MCF 10A (cell line): ENCODE measurements at regions not wholly inside any gene's neighbourhood (a gene's known extent, or its start where the extent isn't known, plus 50 kb on each side); places are given as distances from the start of the nearest gene placed in this dataset.

ENCODE experiments used
- BruUV-seq: library from RNA; stranded (reverse); fragments of 400-500 nt; replicated peaks from 2 replicates; lab custom pipeline; 2021; lab: Mats Ljungman, UMichigan
- CTCF ChIA-PET: fragments of 300-600 bp; sonication (Branson Sonifier 250); formaldehyde crosslinking; extraction: SDS; loops from one replicate; lab custom pipeline; 2021; ENCODE audit warnings: antibody characterized with exemption, inconsistent platforms; lab: Yijun Ruan, JAX
- POLR2A ChIA-PET: fragments of 300-600, 350-650 bp; sonication (Branson Sonifier 250); formaldehyde crosslinking; extraction: SDS; loops from one replicate; lab custom pipeline; 2020; ENCODE audit warnings: antibody characterized with exemption, inconsistent platforms; lab: Yijun Ruan, JAX
- DNase-seq: peaks from one replicate; pipeline ENCODE4 v3.0.0-alpha.2; 2018; ENCODE audit not compliant: unreplicated experiment
- H3K27ac Mint-ChIP-seq: one replicate; pipeline ENCODE4 v1.8.0; 2022; ENCODE audit warnings: mild to moderate bottlenecking, low read depth, mixed read lengths; ENCODE audit not compliant: unreplicated experiment
- H3K27me3 Mint-ChIP-seq: one replicate; pipeline ENCODE4 v1.8.0; 2022; ENCODE audit warnings: mixed read lengths; ENCODE audit not compliant: insufficient read depth, unreplicated experiment
- H3K36me3 Mint-ChIP-seq: one replicate; pipeline ENCODE4 v1.8.0; 2022; ENCODE audit warnings: mild to moderate bottlenecking, moderate library complexity, mixed read lengths; ENCODE audit not compliant: insufficient read depth, unreplicated experiment
- H3K4me1 Mint-ChIP-seq: one replicate; pipeline ENCODE4 v1.8.0; 2022; ENCODE audit warnings: mixed read lengths; ENCODE audit not compliant: insufficient read depth, unreplicated experiment
- H3K4me3 Mint-ChIP-seq: one replicate; pipeline ENCODE4 v1.8.0; 2022; ENCODE audit warnings: mild to moderate bottlenecking, moderate library complexity, mixed read lengths; ENCODE audit not compliant: unreplicated experiment
- H3K9me3 Mint-ChIP-seq: one replicate; pipeline ENCODE4 v1.8.0; 2022; ENCODE audit warnings: mixed read lengths; ENCODE audit not compliant: unreplicated experiment
- CTCF ChIP-seq: fragments of 200-600 bp; IDR thresholded peaks from one replicate; pipeline ENCODE4 v1.8.0; 2022; ENCODE audit warnings: antibody characterized with exemption, mild to moderate bottlenecking; ENCODE audit not compliant: unreplicated experiment
- intact Hi-C: fragments of 100-400 bp; cut with micrococcal nuclease; formaldehyde crosslinking; loops from 2 replicates; pipeline ENCODE4 v1.14.1; 2022

DNA sequence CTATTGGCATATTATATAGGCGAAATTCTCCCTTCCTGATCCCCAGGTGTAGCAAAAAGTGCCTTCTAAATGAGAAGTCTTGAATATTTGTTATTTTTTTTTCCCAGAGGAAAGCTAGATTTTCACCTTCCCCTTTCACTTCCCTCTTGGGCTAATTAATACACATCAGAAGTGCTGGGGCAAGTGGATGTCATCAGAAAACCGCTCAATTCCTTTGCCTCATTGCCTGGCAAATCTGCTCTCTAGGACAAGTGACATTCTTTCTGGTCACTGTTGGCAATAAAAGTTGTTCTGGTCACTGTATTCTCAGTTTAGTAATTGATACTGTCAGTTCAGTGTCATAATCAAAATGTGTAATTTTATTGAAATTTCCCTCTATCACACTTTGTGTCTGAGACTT, 174.5 kb downstream of the ETNK1 start:
- no TSS peak for BruUV-seq
- no peaks in the 10 kb centered on the region for H3K36me3 Mint-ChIP-seq
- POLR2A ChIA-PET: no interaction called here
- no peaks in the 10 kb centered on the region for H3K9me3 Mint-ChIP-seq
- intact Hi-C loops: no loop called here
- no peak overlapping the region for H3K27ac Mint-ChIP-seq
- no peaks in the 10 kb centered on the region for H3K4me1 Mint-ChIP-seq
- no peak for TF ChIP-seq CTCF
- CTCF ChIA-PET: no interaction called here
- no peak for DNase-seq
- H3K27me3 Mint-ChIP-seq: no peaks in the 10 kb centered on the region
- no peak overlapping the region for H3K4me3 Mint-ChIP-seq

- TF ChIP-seq CTCF: no peak
- no peaks in the 10 kb centered on the region for H3K9me3 Mint-ChIP-seq
- no peak overlapping the region for H3K4me3 Mint-ChIP-seq
- no peaks in the 10 kb centered on the region for H3K4me1 Mint-ChIP-seq
- ChIA-PET POLR2A (no interaction called here), CTCF (interaction anchor here (1.6 kb wide), 1 partner anchor 56 kb away, joined by 3 read pairs; no protein-coding TSS in a partner anchor)
- H3K27me3 Mint-ChIP-seq: no peaks in the 10 kb centered on the region
- no TSS peak for BruUV-seq
- peak; percentile 2 for DNase-seq
- no peak overlapping the region for H3K27ac Mint-ChIP-seq
- intact Hi-C loops: no loop called here
- H3K36me3 Mint-ChIP-seq: no peaks in the 10 kb centered on the region
Measured at GRCh38 chr12:22800332-22800731, 175.4 kb downstream of the ETNK1 start.

DNA sequence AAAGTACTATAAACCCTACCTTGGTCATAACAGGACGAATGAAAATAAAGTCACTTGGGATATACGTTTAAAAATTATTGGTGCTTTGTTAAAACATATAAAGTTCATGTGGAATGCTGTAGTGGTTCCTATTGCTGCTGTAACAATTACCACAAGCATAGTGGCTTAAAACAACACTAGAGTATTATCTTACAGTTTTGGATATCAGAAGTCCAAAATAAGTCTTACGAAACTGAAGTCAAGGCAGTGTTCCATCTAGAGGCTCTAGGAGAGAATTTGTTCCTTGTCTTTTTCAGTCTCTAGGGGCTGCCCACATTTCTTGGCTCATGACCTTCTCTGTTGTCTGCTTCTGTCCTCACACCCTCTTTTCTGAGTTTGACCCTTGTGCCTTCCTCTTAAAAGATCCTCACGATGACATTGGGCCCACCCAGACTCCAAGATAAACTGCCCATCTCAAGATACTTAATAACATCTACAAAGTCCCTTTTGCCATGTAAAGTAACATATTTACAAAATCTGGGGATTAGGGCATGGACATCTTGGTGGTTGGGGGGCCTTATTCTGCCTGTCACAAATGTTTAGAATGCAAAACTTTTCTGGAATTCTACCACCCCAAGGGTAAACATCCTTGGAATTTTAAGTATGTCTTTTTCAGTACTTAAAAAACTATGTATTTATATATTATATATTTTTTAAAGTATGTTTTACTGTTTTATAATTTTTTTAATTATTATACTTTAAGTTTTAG, 178.1 kb downstream of the ETNK1 start:
- DNase-seq: no peak
- no peak overlapping the region for H3K27ac Mint-ChIP-seq
- H3K4me1 Mint-ChIP-seq: no peaks in the 10 kb centered on the region
- H3K9me3 Mint-ChIP-seq: no peaks in the 10 kb centered on the region
- intact Hi-C loops: no loop called here
- H3K27me3 Mint-ChIP-seq: no peaks in the 10 kb centered on the region
- ChIA-PET POLR2A (no interaction called here), CTCF (no interaction called here)
- TF ChIP-seq CTCF: no peak
- no peaks in the 10 kb centered on the region for H3K36me3 Mint-ChIP-seq
- H3K4me3 Mint-ChIP-seq: no peak overlapping the region
- BruUV-seq: no TSS peak

- Mint-ChIP-seq H3K4me1 (no peaks in the 10 kb centered on the region), H3K27me3 (no peaks in the 10 kb centered on the region), H3K27ac (no peak overlapping the region), H3K4me3 (no peak overlapping the region), H3K9me3 (no peaks in the 10 kb centered on the region), H3K36me3 (no peaks in the 10 kb centered on the region)
- POLR2A ChIA-PET: no interaction called here
- intact Hi-C loops: no loop called here
- BruUV-seq: no TSS peak
- DNase-seq: no peak
- CTCF ChIA-PET: interaction anchor here (0.7 to 1.0 kb wide), 2 partner anchors 9 to 12 kb away, joined by 3 read pairs; no protein-coding TSS in a partner anchor
- no peak for TF ChIP-seq CTCF
Measured at GRCh38 chr12:22803725-22804124, 178.8 kb downstream of the ETNK1 start.
